ENCODE measurements at regions not wholly inside any gene's neighbourhood (a gene's known extent, or its start where the extent isn't known, plus 50 kb on each side); places are given as distances from the start of the nearest gene placed in this dataset.

DNA sequence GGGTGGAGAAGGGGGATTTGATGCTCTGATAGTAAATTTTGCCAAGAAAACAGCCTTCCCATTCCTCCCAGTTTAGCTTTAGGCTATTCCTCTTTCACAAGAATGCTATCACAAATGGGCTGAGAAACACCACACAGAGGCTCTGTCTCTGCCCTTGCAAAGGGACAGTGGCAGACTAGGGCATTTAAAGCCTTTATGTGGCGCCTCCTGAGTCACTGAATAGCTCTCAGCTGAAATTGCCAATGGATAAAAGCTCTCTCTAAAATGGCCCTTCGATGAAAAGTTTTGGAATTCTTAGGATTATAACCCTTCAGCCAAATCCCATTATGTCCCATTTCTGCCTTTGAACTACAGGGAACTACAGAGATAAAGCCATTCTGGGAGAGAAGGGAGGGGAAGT is 1000.4 kb downstream of the ADGRL2 start:
- no peak for TF ChIP-seq POLR2A (IDR thresholded peaks at IDR 0.05)
- TF ChIP-seq, protein P1, sequence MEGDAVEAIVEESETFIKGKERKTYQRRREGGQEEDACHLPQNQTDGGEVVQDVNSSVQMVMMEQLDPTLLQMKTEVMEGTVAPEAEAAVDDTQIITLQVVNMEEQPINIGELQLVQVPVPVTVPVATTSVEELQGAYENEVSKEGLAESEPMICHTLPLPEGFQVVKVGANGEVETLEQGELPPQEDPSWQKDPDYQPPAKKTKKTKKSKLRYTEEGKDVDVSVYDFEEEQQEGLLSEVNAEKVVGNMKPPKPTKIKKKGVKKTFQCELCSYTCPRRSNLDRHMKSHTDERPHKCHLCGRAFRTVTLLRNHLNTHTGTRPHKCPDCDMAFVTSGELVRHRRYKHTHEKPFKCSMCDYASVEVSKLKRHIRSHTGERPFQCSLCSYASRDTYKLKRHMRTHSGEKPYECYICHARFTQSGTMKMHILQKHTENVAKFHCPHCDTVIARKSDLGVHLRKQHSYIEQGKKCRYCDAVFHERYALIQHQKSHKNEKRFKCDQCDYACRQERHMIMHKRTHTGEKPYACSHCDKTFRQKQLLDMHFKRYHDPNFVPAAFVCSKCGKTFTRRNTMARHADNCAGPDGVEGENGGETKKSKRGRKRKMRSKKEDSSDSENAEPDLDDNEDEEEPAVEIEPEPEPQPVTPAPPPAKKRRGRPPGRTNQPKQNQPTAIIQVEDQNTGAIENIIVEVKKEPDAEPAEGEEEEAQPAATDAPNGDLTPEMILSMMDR (IDR thresholded peaks at IDR 0.05): no peak
- TF ChIP-seq POLR2AphosphoS5 (IDR thresholded peaks at IDR 0.05): no peak
- TF ChIP-seq EP300 (IDR thresholded peaks at IDR 0.05): no peak

Data from upper lobe of left lung (tissue), 4 donors.